Tibial artery (tissue), 4 donors: ENCODE measurements at regions not wholly inside any gene's neighbourhood (a gene's known extent, or its start where the extent isn't known, plus 50 kb on each side); places are given as distances from the start of the nearest gene placed in this dataset.

Experiments
- DNase-seq, 2 donors: peaks; one replicate each; pipeline ENCODE4 v3.0.0-alpha.2; 2019
- H3K27ac ChIP-seq, 2 donors: fragments of 200-600 bp; sonication (generic) in 1 of 2; 1 replicate in 1 of 2; 2 replicates in 1 of 2; pipeline ENCODE4 v1.5.1; 2018 to 2019; ENCODE audit warnings: mild to moderate bottlenecking in 1 of 2
- H3K27me3 ChIP-seq, 2 donors: fragments of 200-600 bp; sonication (generic) in 1 of 2; one replicate each; pipeline versions ENCODE4 v1.5.1 to v1.6.0; 2016 to 2019
- H3K36me3 ChIP-seq, 3 donors: fragments of 200-600 bp; sonication (generic) in 2 of 3; one replicate each; pipeline ENCODE4 v1.5.1; 2016 to 2019; ENCODE audit warnings: mild to moderate bottlenecking in 2 of 3
- H3K4me1 ChIP-seq, 4 donors: fragments of 200-600 bp; sonication (generic) in 2 of 4; 1 replicate in 3 of 4; 2 replicates in 1 of 4; pipeline ENCODE4 v1.5.1; 2016 to 2019
- H3K4me3 ChIP-seq, 2 donors: fragments of 200-600 bp; sonication (generic) in 1 of 2; 1 replicate in 1 of 2; 2 replicates in 1 of 2; pipeline ENCODE4 v1.5.1; 2018 to 2019; ENCODE audit warnings: mild to moderate bottlenecking in 2 of 2
- H3K9me3 ChIP-seq, 3 donors: fragments of 200-600 bp; sonication (generic) in 1 of 3; one replicate each; pipeline ENCODE4 v1.5.1; 2016 to 2019
- CTCF ChIP-seq, 2 experiments: fragments of 200-600 bp in 1 of 2; fragments of 450-650 bp in 1 of 2; IDR thresholded peaks; one replicate each; pipeline ENCODE4 v1.5.1; 2017 to 2019; ENCODE audit warnings: antibody characterized with exemption in 2 of 2, mild to moderate bottlenecking in 1 of 2, moderate library complexity in 1 of 2
- intact Hi-C: fragments of 100-400 bp; cut with DNase I; formaldehyde crosslinking; loops from one replicate; pipeline ENCODE4 v1.15.0; 2023; ENCODE audit warnings: low total_unique reads

- Histone ChIP-seq H3K9me3 (no peaks in the 10 kb centered on the region), H3K27ac (no peak overlapping the region), H3K4me3 (no peak overlapping the region), H3K27me3 (no peaks in the 10 kb centered on the region), H3K36me3 (no peaks in the 10 kb centered on the region), H3K4me1 (no peaks in the 10 kb centered on the region)
- TF ChIP-seq CTCF (IDR thresholded peaks at IDR 0.05) = no peak
- intact Hi-C loops = no loop called here
- no peak for DNase-seq
Measured at GRCh38 chr14:80358112-80358511, 146.8 kb upstream of the DIO2 start.

DNA sequence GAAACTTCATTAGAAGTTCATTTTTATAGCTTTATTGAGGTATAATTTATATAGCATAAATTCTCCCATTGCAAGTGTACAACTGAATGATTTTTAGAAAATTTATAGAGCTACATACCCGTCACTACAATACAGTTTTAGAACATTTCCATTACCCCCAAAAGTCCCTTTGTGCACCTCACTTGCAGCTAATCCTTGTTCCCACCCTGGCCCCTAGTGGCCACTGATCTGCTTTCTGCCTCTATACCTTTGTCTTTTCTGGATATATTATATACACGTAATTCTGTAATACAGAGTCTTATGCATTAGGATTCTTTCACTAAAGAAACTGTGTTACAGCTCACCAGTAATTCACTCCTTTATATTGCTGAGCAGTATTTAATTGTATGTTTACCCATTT, 145.1 kb upstream of the DIO2 start:
- Histone ChIP-seq H3K27ac (no peak overlapping the region), H3K36me3 (no peaks in the 10 kb centered on the region), H3K9me3 (no peaks in the 10 kb centered on the region), H3K27me3 (no peaks in the 10 kb centered on the region), H3K4me1 (peaks cover 0 to 11% (median 0%) of the 10 kb centered on the region in 4 donors), H3K4me3 (no peak overlapping the region)
- TF ChIP-seq CTCF (IDR thresholded peaks at IDR 0.05) = no peak
- intact Hi-C loops = no loop called here
- no peak for DNase-seq

GRCh38 chr14:80354860-80355581, 143.7 kb upstream of the DIO2 start:
- no peak overlapping the region for H3K27ac ChIP-seq
- H3K9me3 ChIP-seq = no peaks in the 10 kb centered on the region
- no peak for TF ChIP-seq CTCF (IDR thresholded peaks at IDR 0.05)
- H3K27me3 ChIP-seq = no peaks in the 10 kb centered on the region
- H3K36me3 ChIP-seq = no peaks in the 10 kb centered on the region
- H3K4me1 ChIP-seq = peaks cover 0 to 12% (median 0%) of the 10 kb centered on the region in 4 donors
- no peak overlapping the region for H3K4me3 ChIP-seq
- DNase-seq = no peak
- intact Hi-C loops = no loop called here

- Histone ChIP-seq H3K4me3 (no peak overlapping the region), H3K36me3 (no peaks in the 10 kb centered on the region), H3K4me1 (peaks cover 0 to 12% (median 0%) of the 10 kb centered on the region in 4 donors), H3K9me3 (no peaks in the 10 kb centered on the region), H3K27me3 (no peaks in the 10 kb centered on the region), H3K27ac (no peak overlapping the region)
- TF ChIP-seq CTCF (IDR thresholded peaks at IDR 0.05) = no peak
- intact Hi-C loops = no loop called here
- no peak for DNase-seq
Measured at GRCh38 chr14:80352471-80352870, 141.2 kb upstream of the DIO2 start.

- TF ChIP-seq CTCF (IDR thresholded peaks at IDR 0.05) = no peak
- peaks cover 0 to 12% (median 0%) of the 10 kb centered on the region in 4 donors for H3K4me1 ChIP-seq
- DNase-seq = no peak
- H3K36me3 ChIP-seq = no peaks in the 10 kb centered on the region
- no peak overlapping the region for H3K4me3 ChIP-seq
- H3K27ac ChIP-seq = no peak overlapping the region
- H3K27me3 ChIP-seq = no peaks in the 10 kb centered on the region
- intact Hi-C loops = no loop called here
- no peaks in the 10 kb centered on the region for H3K9me3 ChIP-seq
Measured at GRCh38 chr14:80350707-80351106, 139.4 kb upstream of the DIO2 start.
